Trophoblast cell (in vitro differentiated cells and primary cell): ENCODE measurements at regions not wholly inside any gene's neighbourhood (a gene's known extent, or its start where the extent isn't known, plus 50 kb on each side); places are given as distances from the start of the nearest gene placed in this dataset.

ENCODE experiments used
- DNase-seq, 2 donors: peaks; one replicate each; pipeline ENCODE4 v3.0.0-alpha.2; 2016
- H2AFZ ChIP-seq: 2 replicates; pipeline ENCODE4 v1.6.1; 2013; ENCODE audit warnings: low read length, moderate library complexity, mild to moderate bottlenecking; ENCODE audit not compliant: insufficient read depth, poor library complexity
- H2AK5ac ChIP-seq: 2 replicates; pipeline ENCODE4 v1.6.1; 2013; ENCODE audit warnings: mild to moderate bottlenecking, low read length
- H2BK120ac ChIP-seq: 2 replicates; pipeline ENCODE4 v1.6.1; 2013; ENCODE audit warnings: low read length, mild to moderate bottlenecking, moderate library complexity; ENCODE audit not compliant: insufficient read depth, poor library complexity
- H2BK12ac ChIP-seq: 2 replicates; pipeline ENCODE4 v1.6.1; 2013; ENCODE audit warnings: mild to moderate bottlenecking, low read length, moderate library complexity
- H2BK5ac ChIP-seq: 2 replicates; pipeline ENCODE4 v1.6.1; 2013; ENCODE audit warnings: low read length, low read depth, moderate library complexity, mild to moderate bottlenecking; ENCODE audit not compliant: poor library complexity
- H3K14ac ChIP-seq: 2 replicates; pipeline ENCODE4 v1.6.1; 2013; ENCODE audit warnings: mild to moderate bottlenecking, low read length
- H3K18ac ChIP-seq: 2 replicates; pipeline ENCODE4 v1.6.1; 2013; ENCODE audit warnings: mild to moderate bottlenecking, low read length
- H3K23ac ChIP-seq: 2 replicates; pipeline ENCODE4 v1.6.1; 2013; ENCODE audit warnings: low read length
- H3K27ac ChIP-seq: 2 replicates; pipeline ENCODE4 v1.5.1; 2013; ENCODE audit warnings: low read depth, mild to moderate bottlenecking, inconsistent platforms, low read length, moderate library complexity
- H3K27me3 ChIP-seq: 2 replicates; pipeline ENCODE4 v1.6.1; 2013; ENCODE audit warnings: inconsistent platforms, mild to moderate bottlenecking, low read length, moderate library complexity; ENCODE audit not compliant: insufficient read depth
- H3K36me3 ChIP-seq, 2 experiments: 1 replicate in 1 of 2; 2 replicates in 1 of 2; pipeline ENCODE4 v1.6.1; 2013; ENCODE audit warnings: low read length in 2 of 2, mild to moderate bottlenecking in 2 of 2, moderate library complexity in 1 of 2; ENCODE audit not compliant: insufficient read depth in 2 of 2, control insufficient read depth in 1 of 2
- H3K4ac ChIP-seq: 2 replicates; pipeline ENCODE4 v1.6.1; 2013; ENCODE audit warnings: low read depth, mild to moderate bottlenecking, low read length, moderate library complexity
- H3K4me1 ChIP-seq, 2 experiments: 1 replicate in 1 of 2; 2 replicates in 1 of 2; pipeline ENCODE4 v1.6.1; 2013; ENCODE audit warnings: low read length in 2 of 2, mild to moderate bottlenecking in 2 of 2, moderate library complexity in 1 of 2; ENCODE audit not compliant: insufficient read depth in 2 of 2, control insufficient read depth in 1 of 2
- H3K4me2 ChIP-seq: 2 replicates; pipeline ENCODE4 v1.6.1; 2013; ENCODE audit warnings: inconsistent platforms, mild to moderate bottlenecking, low read length, moderate library complexity
- H3K4me3 ChIP-seq: 2 replicates; pipeline ENCODE4 v1.5.1; 2013; ENCODE audit warnings: mild to moderate bottlenecking, low read depth, low read length, inconsistent platforms
- H3K79me1 ChIP-seq: one replicate; pipeline ENCODE4 v1.6.1; 2013; ENCODE audit warnings: low read length
- H3K79me2 ChIP-seq: 2 replicates; pipeline ENCODE4 v1.6.1; 2013; ENCODE audit warnings: low read length, mild to moderate bottlenecking; ENCODE audit not compliant: control insufficient read depth, insufficient read depth, poor library complexity
- H3K9ac ChIP-seq: 2 replicates; pipeline ENCODE4 v1.6.1; 2013; ENCODE audit warnings: mild to moderate bottlenecking, low read length
- H3K9me3 ChIP-seq: 2 replicates; pipeline ENCODE4 v1.6.1; 2013; ENCODE audit warnings: low read depth, mild to moderate bottlenecking, control low read depth, inconsistent platforms, low read length; ENCODE audit not compliant: insufficient read depth
- H4K12ac ChIP-seq: 2 replicates; pipeline ENCODE4 v1.6.1; 2013; ENCODE audit warnings: low read depth, mild to moderate bottlenecking, low read length, moderate library complexity
- H4K8ac ChIP-seq: 2 replicates; pipeline ENCODE4 v1.6.1; 2013; ENCODE audit warnings: low read depth, mild to moderate bottlenecking, low read length, moderate library complexity
- H4K91ac ChIP-seq: one replicate; pipeline ENCODE4 v1.6.1; 2013; ENCODE audit warnings: low read depth, mild to moderate bottlenecking, low read length, moderate library complexity
- WGBS: extraction: QIAGEN DNeasy Blood & Tissue Kit; methylation state at CpG from one replicate; pipeline ENCODE4 v1.1.7; 2013; ENCODE audit warnings: missing lambda C conversion rate; ENCODE audit not compliant: insufficient read length, insufficient coverage; ENCODE audit errors: extremely low coverage; 5-methylcytosine and 5-hydroxymethylcytosine counted together

GRCh38 chr2:58805126-58805525 lies 564.0 kb upstream of the FANCL start:
- H4K12ac ChIP-seq, result no peak overlapping the region
- no peak overlapping the region for H3K14ac ChIP-seq
- H3K4me2 ChIP-seq, result no peak overlapping the region
- no peak overlapping the region for H2BK120ac ChIP-seq
- DNase-seq, result no peak
- no peak overlapping the region for H3K18ac ChIP-seq
- no peak overlapping the region for H2BK12ac ChIP-seq
- H2BK5ac ChIP-seq, result no peak overlapping the region
- no peaks in the 10 kb centered on the region for H3K27me3 ChIP-seq
- no peak overlapping the region for H3K23ac ChIP-seq
- H3K36me3 ChIP-seq, result no peaks in the 10 kb centered on the region
- no CpG with 5 or more reads among the region's 1 CpG for WGBS
- H3K4ac ChIP-seq, result no peak overlapping the region
- no peak overlapping the region for H4K8ac ChIP-seq
- no peaks in the 10 kb centered on the region for H3K4me1 ChIP-seq
- H2AFZ ChIP-seq, result no peak overlapping the region
- no peak overlapping the region for H4K91ac ChIP-seq
- no peak overlapping the region for H2AK5ac ChIP-seq
- no peaks in the 10 kb centered on the region for H3K79me2 ChIP-seq
- H3K27ac ChIP-seq, result no peak overlapping the region
- H3K9ac ChIP-seq, result no peak overlapping the region
- H3K4me3 ChIP-seq, result no peak overlapping the region
- H3K79me1 ChIP-seq, result no peaks in the 10 kb centered on the region
- no peaks in the 10 kb centered on the region for H3K9me3 ChIP-seq

DNA sequence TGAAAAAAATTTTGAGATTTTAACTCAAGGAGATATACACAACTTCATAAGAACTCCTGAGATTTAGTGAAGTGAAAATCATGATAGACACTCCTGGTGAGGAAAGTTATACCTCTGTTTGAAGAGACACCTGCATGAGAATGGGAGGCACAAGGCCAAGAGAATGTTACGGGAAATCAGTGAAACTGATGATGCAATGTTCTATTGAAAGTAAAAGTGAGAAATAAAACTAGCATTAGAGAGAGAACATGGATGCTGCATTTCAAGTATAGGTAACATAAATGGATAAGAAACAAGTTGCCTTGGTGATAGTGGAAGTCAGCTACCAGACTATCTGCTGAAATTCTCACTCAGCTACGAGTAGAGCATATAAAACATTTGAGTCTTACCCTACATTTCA lies 562.1 kb upstream of the FANCL start:
- Histone ChIP-seq H2BK120ac (no peak overlapping the region), H4K91ac (no peak overlapping the region), H3K79me2 (no peaks in the 10 kb centered on the region), H3K79me1 (no peaks in the 10 kb centered on the region), H2BK5ac (no peak overlapping the region), H3K9ac (no peak overlapping the region), H4K8ac (no peak overlapping the region), H4K12ac (no peak overlapping the region), H3K9me3 (no peaks in the 10 kb centered on the region), H3K4me3 (no peak overlapping the region), H3K36me3 (no peaks in the 10 kb centered on the region), H2AFZ (no peak overlapping the region), H3K23ac (no peak overlapping the region), H3K27ac (no peak overlapping the region), H3K27me3 (no peaks in the 10 kb centered on the region), H2BK12ac (no peak overlapping the region), H3K18ac (no peak overlapping the region), H3K14ac (no peak overlapping the region), H3K4me2 (no peak overlapping the region), H3K4ac (no peak overlapping the region), H3K4me1 (no peaks in the 10 kb centered on the region), H2AK5ac (no peak overlapping the region)
- no peak for DNase-seq
- no CpG with 5 or more reads among the region's 2 CpGs for WGBS

DNA sequence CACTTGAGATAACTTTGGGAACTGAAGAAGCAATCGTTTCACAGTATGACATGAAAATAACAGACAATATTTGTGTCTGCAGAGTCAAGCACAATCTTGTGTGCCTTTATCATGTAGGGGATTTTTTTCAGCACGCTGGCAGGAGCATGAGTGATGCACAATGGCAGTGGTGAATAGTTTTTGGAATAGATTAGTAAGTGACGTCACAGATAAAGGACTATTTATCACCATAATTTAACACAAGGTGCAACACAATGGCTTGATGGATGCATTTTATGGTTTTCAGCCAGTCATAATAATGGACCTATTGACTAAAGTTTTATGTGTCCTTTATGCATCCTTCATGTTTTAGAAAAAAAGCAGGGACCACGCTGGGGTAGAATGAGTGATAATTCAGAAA lies 559.8 kb upstream of the FANCL start:
- H3K4ac ChIP-seq, result no peak overlapping the region
- H2AK5ac ChIP-seq, result no peak overlapping the region
- H2BK5ac ChIP-seq, result no peak overlapping the region
- H3K14ac ChIP-seq, result no peak overlapping the region
- H3K4me1 ChIP-seq, result no peaks in the 10 kb centered on the region
- no peak overlapping the region for H2BK120ac ChIP-seq
- H2BK12ac ChIP-seq, result no peak overlapping the region
- H3K79me1 ChIP-seq, result no peaks in the 10 kb centered on the region
- no peak overlapping the region for H3K18ac ChIP-seq
- no peak overlapping the region for H3K4me2 ChIP-seq
- H3K4me3 ChIP-seq, result no peak overlapping the region
- no peaks in the 10 kb centered on the region for H3K36me3 ChIP-seq
- WGBS, result no CpG with 5 or more reads among the region's 4 CpGs
- H4K8ac ChIP-seq, result no peak overlapping the region
- H3K9me3 ChIP-seq, result no peaks in the 10 kb centered on the region
- no peaks in the 10 kb centered on the region for H3K27me3 ChIP-seq
- H2AFZ ChIP-seq, result no peak overlapping the region
- no peak overlapping the region for H3K27ac ChIP-seq
- no peak for DNase-seq
- no peak overlapping the region for H3K9ac ChIP-seq
- no peak overlapping the region for H4K12ac ChIP-seq
- H4K91ac ChIP-seq, result no peak overlapping the region
- no peak overlapping the region for H3K23ac ChIP-seq
- no peaks in the 10 kb centered on the region for H3K79me2 ChIP-seq

DNA sequence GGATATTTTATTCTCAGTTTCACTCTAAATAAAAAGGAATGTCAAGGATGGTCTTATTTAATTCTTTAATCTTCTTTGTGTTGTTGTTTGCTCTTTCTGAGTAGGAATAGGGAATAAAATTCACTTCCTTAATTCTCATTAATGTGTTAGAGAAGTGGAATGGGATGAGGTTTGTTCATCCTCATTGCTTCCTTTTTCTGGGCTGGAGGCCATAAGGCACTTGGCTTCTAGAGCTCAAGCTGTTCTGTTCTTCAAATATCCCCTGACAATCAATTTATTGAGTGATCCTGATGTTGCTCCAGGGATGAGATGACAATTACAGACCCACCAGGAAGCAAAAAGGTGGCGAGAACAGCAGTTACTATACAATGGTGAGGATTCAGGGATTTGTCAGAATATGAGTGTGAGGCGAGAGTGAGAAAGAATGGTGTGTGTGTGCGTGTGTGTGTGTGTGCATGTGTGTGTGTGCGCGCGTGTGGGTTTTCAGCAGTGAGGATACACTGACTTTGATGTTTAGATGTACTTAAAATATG lies 557.6 kb upstream of the FANCL start:
- no peak overlapping the region for H3K4me3 ChIP-seq
- H3K9ac ChIP-seq, result no peak overlapping the region

More for the DNA sequence above, 557.6 kb upstream of the FANCL start:
- Histone ChIP-seq H3K9me3 (no peaks in the 10 kb centered on the region), H3K36me3 (no peaks in the 10 kb centered on the region), H3K4ac (no peak overlapping the region), H3K79me1 (no peaks in the 10 kb centered on the region), H2BK12ac (no peak overlapping the region), H3K14ac (no peak overlapping the region), H3K4me1 (no peaks in the 10 kb centered on the region), H2BK120ac (no peak overlapping the region), H4K12ac (no peak overlapping the region), H2AK5ac (no peak overlapping the region), H3K18ac (no peak overlapping the region), H3K27ac (no peak overlapping the region), H2BK5ac (no peak overlapping the region), H3K27me3 (no peaks in the 10 kb centered on the region), H4K8ac (no peak overlapping the region), H3K79me2 (no peaks in the 10 kb centered on the region), H3K4me2 (no peak overlapping the region), H3K23ac (no peak overlapping the region), H4K91ac (no peak overlapping the region), H2AFZ (no peak overlapping the region)
- 100% methylated on average over 2 of the region's 6 CpGs for WGBS
- DNase-seq, result no peak
